K562 (cell line): ENCODE measurements at regions not wholly inside any gene's neighbourhood (a gene's known extent, or its start where the extent isn't known, plus 50 kb on each side); places are given as distances from the start of the nearest gene placed in this dataset.

Source experiments
- ATAC-seq: fragments of 200-7000 bp; cut with Tn5 transposase; 3 replicates; pipeline ENCODE4 v1.9.1; 2020; ENCODE audit warnings: moderate library complexity
- BruUV-seq: library from RNA; stranded (reverse); fragments of 400-500 nt; replicated peaks from 2 replicates; lab custom pipeline; 2021; lab: Mats Ljungman, UMichigan
- CTCF ChIA-PET: fragments of 300-600 bp; formaldehyde crosslinking; extraction: SDS; loops from one replicate; lab custom pipeline; 2021; ENCODE audit warnings: low intra/inter-chr PET ratio; lab: Yijun Ruan, JAX
- POLR2A ChIA-PET: fragments of 300-600, 350-650 bp; sonication (Branson Sonifier 250); formaldehyde crosslinking; extraction: SDS; loops from one replicate; lab custom pipeline; 2021; ENCODE audit warnings: antibody characterized with exemption, inconsistent platforms; lab: Yijun Ruan, JAX
- DNase-seq, 4 experiments: peaks; one replicate each; pipeline versions ENCODE4 v3.0.0 to v3.0.0-alpha.2; 2011 to 2018; ENCODE audit warnings: low spot score in 3 of 4, mixed read lengths in 3 of 4; ENCODE audit errors: extremely low read depth in 1 of 4
- FAIRE-seq: peaks from 2 replicates; lab custom pipeline; 2011; peaks lifted over from hg19 to GRCh38; lab: Jason Lieb, UNC
- H2AFZ ChIP-seq: 2 replicates; pipeline ENCODE4 v1.6.0; 2011; ENCODE audit warnings: low read depth, low read length, control low read depth, inconsistent platforms
- H3K27ac ChIP-seq: fragments of 200-600 bp; 3 replicates; pipeline ENCODE4 v1.8.0; 2011; ENCODE audit warnings: low read depth, mild to moderate bottlenecking, control low read depth, inconsistent platforms, low read length, moderate library complexity, mixed read lengths; ENCODE audit errors: extremely low read depth
- H3K27me3 ChIP-seq, 2 experiments: fragments of 300-600 bp in 1 of 2; 2 replicates in 1 of 2; 3 replicates in 1 of 2; pipeline versions ENCODE4 v1.6.0 to v1.8.0; 2011; ENCODE audit warnings: inconsistent platforms in 2 of 2, low read length in 2 of 2, mild to moderate bottlenecking in 1 of 2, mixed read lengths in 1 of 2, moderate library complexity in 1 of 2; ENCODE audit not compliant: control insufficient read depth in 2 of 2, insufficient read depth in 2 of 2
- H3K36me3 ChIP-seq: fragments of 300-600 bp; 3 replicates; pipeline ENCODE4 v1.8.0; 2011; ENCODE audit warnings: mild to moderate bottlenecking, low read length, inconsistent platforms; ENCODE audit not compliant: control insufficient read depth, insufficient read depth
- H3K4me1 ChIP-seq, 2 experiments: fragments of 200-600 bp in 1 of 2; replicated peaks in 1 of 2; 2 replicates in 1 of 2; 3 replicates in 1 of 2; pipeline versions ENCODE4 v1.5.1 to v1.8.0; 2011; ENCODE audit warnings: inconsistent platforms in 2 of 2, low read length in 2 of 2, mild to moderate bottlenecking in 1 of 2, mixed read lengths in 1 of 2, moderate library complexity in 1 of 2; ENCODE audit not compliant: control insufficient read depth in 2 of 2, insufficient read depth in 2 of 2
- H3K4me2 ChIP-seq: 2 replicates; pipeline ENCODE4 v1.6.1; 2011; ENCODE audit warnings: low read length, control low read depth, inconsistent platforms, mixed read lengths; ENCODE audit not compliant: insufficient read depth
- H3K4me3 ChIP-seq: fragments of 200-600 bp; sonication (generic), shearing (Covaris generic); 2 replicates; pipeline ENCODE4 v1.5.1; 2016; ENCODE audit warnings: control low read depth, inconsistent platforms
- H3K79me2 ChIP-seq: fragments of 200-600 bp; 3 replicates; pipeline ENCODE4 v1.8.0; 2011; ENCODE audit warnings: low read length, inconsistent platforms; ENCODE audit not compliant: control insufficient read depth, insufficient read depth
- H3K9ac ChIP-seq, 2 experiments: 2 replicates each; pipeline versions ENCODE4 v1.6.0 to v1.6.1; 2011; ENCODE audit warnings: low read depth in 2 of 2, low read length in 2 of 2, control low read depth in 1 of 2, inconsistent platforms in 1 of 2, mild to moderate bottlenecking in 1 of 2, mixed read lengths in 1 of 2; ENCODE audit not compliant: insufficient read depth in 1 of 2
- H3K9me1 ChIP-seq: one replicate; pipeline ENCODE4 v1.6.0; 2011; ENCODE audit warnings: inconsistent platforms, mild to moderate bottlenecking, low read length, moderate library complexity; ENCODE audit not compliant: control insufficient read depth, insufficient read depth
- H3K9me3 ChIP-seq: replicated peaks from 2 replicates; pipeline ENCODE4 v1.5.1; 2011; ENCODE audit warnings: low read depth, low read length, inconsistent platforms; ENCODE audit not compliant: control insufficient read depth, insufficient read depth
- H4K20me1 ChIP-seq: replicated peaks from 2 replicates; pipeline ENCODE4 v1.6.1; 2011; ENCODE audit warnings: low read length, inconsistent platforms, mixed read lengths; ENCODE audit not compliant: control insufficient read depth, insufficient read depth
- ASH1L ChIP-seq: fragments of 450-650 bp; IDR thresholded peaks from 2 replicates; pipeline ENCODE4 v1.6.1; 2018; ENCODE audit warnings: borderline replicate concordance, mild to moderate bottlenecking, low read depth; ENCODE audit not compliant: partially characterized antibody
- BCOR ChIP-seq: fragments of 450-650 bp; IDR thresholded peaks from 2 replicates; pipeline ENCODE4 v1.6.1; 2016
- CGGBP1 ChIP-seq: fragments of 250-450 bp; sonication (Bioruptor Pico); IDR thresholded peaks from 2 replicates; pipeline ENCODE4 v1.9.0; 2021; ENCODE audit warnings: mild to moderate bottlenecking
- CLOCK ChIP-seq: fragments of 250-450 bp; sonication (Bioruptor Pico); IDR thresholded peaks from 2 replicates; pipeline ENCODE4 v1.4.0; 2020; ENCODE audit warnings: mild to moderate bottlenecking, moderate library complexity, borderline replicate concordance
- NR0B1 ChIP-seq: fragments of 450-650 bp; IDR thresholded peaks from one replicate; pipeline ENCODE4 v1.6.1; 2018; ENCODE audit warnings: mild to moderate bottlenecking, moderate library complexity; ENCODE audit not compliant: partially characterized antibody
- PHF8 ChIP-seq: fragments of 200-600 bp; sonication (generic); IDR thresholded peaks from 2 replicates; pipeline ENCODE4 v1.6.1; 2012; ENCODE audit warnings: mixed run types, mild to moderate bottlenecking, inconsistent platforms, low read length, moderate library complexity, borderline replicate concordance
- WHSC1 ChIP-seq: IDR thresholded peaks from one replicate; pipeline ENCODE4 v1.6.1; 2012; ENCODE audit warnings: low read length, control low read depth, inconsistent platforms
- ZBTB40 ChIP-seq, 2 experiments: fragments of 450-650 bp in 1 of 2; sonication (generic) in 1 of 2; formaldehyde crosslinking in 1 of 2; IDR thresholded peaks; 2 replicates each; pipeline versions ENCODE4 v1.7.1 to v1.9.0; 2016 to 2022; ENCODE audit warnings: inconsistent platforms in 1 of 2, mild to moderate bottlenecking in 1 of 2, missing genetic modification reagents in 1 of 2
- ZNF212 ChIP-seq: fragments of 450-650 bp; formaldehyde crosslinking; IDR thresholded peaks from 2 replicates; pipeline ENCODE4 v1.4.0; 2020; ENCODE audit warnings: mild to moderate bottlenecking
- WGBS: fragments of 100-300 bp; shearing (Covaris generic); methylation state at CpG from one replicate; pipeline ENCODE4 v1.1.6; 2016; ENCODE audit warnings: low coverage, mixed read lengths; ENCODE audit not compliant: insufficient coverage; ENCODE audit errors: missing lambda C conversion rate; 5-methylcytosine and 5-hydroxymethylcytosine counted together
- in situ Hi-C: fragments of 300-500 bp; cut with MboI; formaldehyde crosslinking; loops from 4 replicates; pipeline ENCODE4 v1.15.0; 2018; ENCODE audit warnings: inconsistent platforms, mixed read lengths
- intact Hi-C: fragments of 100-400 bp; cut with micrococcal nuclease; formaldehyde crosslinking; loops from 2 replicates; pipeline ENCODE4 v1.14.2; 2022

GRCh38 chr3:167884481-167884880, 149.0 kb downstream of the SERPINI1 start:
- POLR2A ChIA-PET, result no interaction called here
- Histone ChIP-seq H3K36me3 (no peaks in the 10 kb centered on the region), H3K9me1 (no peaks in the 10 kb centered on the region), H3K27ac (no peak overlapping the region), H3K79me2 (no peaks in the 10 kb centered on the region), H3K9me3 (no peaks in the 10 kb centered on the region), H3K4me1 (no peaks in the 10 kb centered on the region), H3K4me2 (no peak overlapping the region), H2AFZ (no peak overlapping the region), H3K4me3 (no peak overlapping the region), H3K9ac (no peak overlapping the region), H4K20me1 (no peaks in the 10 kb centered on the region), H3K27me3 (no peaks in the 10 kb centered on the region)
- ATAC-seq (no peak), FAIRE-seq (no peak), DNase-seq (no peak)
- intact Hi-C loops (loop anchor here (5.0 kb wide), 1 partner anchor 147 kb away; the partner anchor contains the start of gene SERPINI1), in situ Hi-C loops (no loop called here)
- no TSS peak for BruUV-seq
- WGBS, result 0% methylated on average over 3 of the region's 3 CpGs
- CTCF ChIA-PET, result no interaction called here
- TF ChIP-seq ZBTB40 (IDR thresholded peaks at IDR 0.05), result no peak
- no peak for TF ChIP-seq ZBTB40 (CRISPR knock-in tag; IDR thresholded peaks at IDR 0.05)
- TF ChIP-seq ZNF212 (CRISPR knock-in tag), result no peak
- TF ChIP-seq BCOR, result no peak
- no peak for TF ChIP-seq CLOCK
- TF ChIP-seq PHF8, result no peak
- TF ChIP-seq NR0B1, result no peak
- TF ChIP-seq ASH1L, result no peak
- no peak for TF ChIP-seq WHSC1
- TF ChIP-seq CGGBP1 (CRISPR knock-in tag), result no peak
